CD14-positive monocyte (primary cell): ENCODE measurements at regions not wholly inside any gene's neighbourhood (a gene's known extent, or its start where the extent isn't known, plus 50 kb on each side); places are given as distances from the start of the nearest gene placed in this dataset.
"Not testable (repeated sequence)": the region's sequence is repeated elsewhere in the genome, so short reads cannot be mapped to it uniquely, and the experiment has no call there.

Experiments used
- DNase-seq, 3 donors: peaks; one replicate each; pipeline ENCODE4 v3.0.0-alpha.2; 2011 to 2022
- H2AFZ ChIP-seq: 2 replicates; pipeline ENCODE4 v1.6.0; 2012; ENCODE audit warnings: mild to moderate bottlenecking, low read depth, low read length, inconsistent platforms; ENCODE audit not compliant: insufficient read depth, poor library complexity, severe bottlenecking
- H3K27ac ChIP-seq, 2 donors: 1 replicate in 1 of 2; 2 replicates in 1 of 2; pipeline ENCODE4 v1.5.1; 2012 to 2013; ENCODE audit warnings: low read length in 2 of 2, control low read depth in 1 of 2, inconsistent platforms in 1 of 2, low read depth in 1 of 2, mild to moderate bottlenecking in 1 of 2
- H3K27me3 ChIP-seq, 2 donors: one replicate each; pipeline versions ENCODE4 v1.6.0 to v1.6.1; 2011 to 2013; ENCODE audit warnings: low read length in 2 of 2; ENCODE audit not compliant: control insufficient read depth in 2 of 2, insufficient read depth in 2 of 2
- H3K36me3 ChIP-seq, 2 donors: replicated peaks in 1 of 2; 1 replicate in 1 of 2; 2 replicates in 1 of 2; pipeline versions ENCODE4 v1.5.1 to v1.6.1; 2012 to 2013; ENCODE audit warnings: low read length in 2 of 2, control low read depth in 1 of 2, inconsistent platforms in 1 of 2, mild to moderate bottlenecking in 1 of 2; ENCODE audit not compliant: insufficient read depth in 2 of 2, control insufficient read depth in 1 of 2
- H3K4me1 ChIP-seq, 2 donors: 1 replicate in 1 of 2; 2 replicates in 1 of 2; pipeline versions ENCODE4 v1.5.1 to v1.6.1; 2012 to 2013; ENCODE audit warnings: low read length in 2 of 2, control low read depth in 1 of 2, inconsistent platforms in 1 of 2, mild to moderate bottlenecking in 1 of 2, moderate library complexity in 1 of 2; ENCODE audit not compliant: insufficient read depth in 2 of 2, control insufficient read depth in 1 of 2
- H3K4me2 ChIP-seq: replicated peaks from 2 replicates; pipeline ENCODE3; 2012; ENCODE audit warnings: low read length, moderate library complexity, mild to moderate bottlenecking; ENCODE audit not compliant: poor library complexity, severe bottlenecking; ENCODE audit errors: extremely low read depth
- H3K4me3 ChIP-seq, 3 experiments: fragments of 200-600 bp in 1 of 3; sonication (generic) in 1 of 3; replicated peaks in 1 of 3; 1 replicate in 2 of 3; 2 replicates in 1 of 3; pipeline ENCODE4 v1.5.1; 2011 to 2013; ENCODE audit warnings: low read length in 3 of 3, mild to moderate bottlenecking in 3 of 3, control low read depth in 2 of 3, low read depth in 2 of 3, inconsistent platforms in 1 of 3, moderate library complexity in 1 of 3
- H3K79me2 ChIP-seq: 2 replicates; pipeline ENCODE4 v1.6.0; 2012; ENCODE audit warnings: mild to moderate bottlenecking, control low read depth, inconsistent platforms, low read length, moderate library complexity; ENCODE audit not compliant: insufficient read depth
- H3K9ac ChIP-seq: 2 replicates; pipeline ENCODE4 v1.6.0; 2017; ENCODE audit warnings: low read length, mild to moderate bottlenecking; ENCODE audit not compliant: insufficient read depth, poor library complexity, severe bottlenecking
- H3K9me3 ChIP-seq, 2 donors: replicated peaks in 1 of 2; 1 replicate in 1 of 2; 2 replicates in 1 of 2; pipeline versions ENCODE4 v1.5.1 to v1.6.1; 2012 to 2013; ENCODE audit warnings: low read length in 2 of 2, control low read depth in 1 of 2; ENCODE audit not compliant: control insufficient read depth in 1 of 2, insufficient read depth in 1 of 2
- H4K20me1 ChIP-seq: 2 replicates; pipeline ENCODE4 v1.6.0; 2012; ENCODE audit warnings: mild to moderate bottlenecking, low read length, control low read depth, moderate library complexity; ENCODE audit not compliant: insufficient read depth
- H3K27ac Mint-ChIP-seq, 7 donors: one replicate each; pipeline ENCODE4 v1.8.0; 2020; ENCODE audit warnings: mild to moderate bottlenecking in 7 of 7, mixed read lengths in 7 of 7, moderate library complexity in 6 of 7, inconsistent platforms in 2 of 7
- H3K27me3 Mint-ChIP-seq, 3 donors: one replicate each; pipeline ENCODE4 v1.8.0; 2021 to 2022; ENCODE audit warnings: low read depth in 3 of 3, mild to moderate bottlenecking in 3 of 3, mixed read lengths in 3 of 3, moderate library complexity in 3 of 3, inconsistent platforms in 1 of 3
- H3K36me3 Mint-ChIP-seq, 2 donors: one replicate each; pipeline ENCODE4 v1.8.0; 2020; ENCODE audit warnings: mixed read lengths in 2 of 2, inconsistent platforms in 1 of 2, mild to moderate bottlenecking in 1 of 2
- H3K4me1 Mint-ChIP-seq: one replicate; pipeline ENCODE4 v1.8.0; 2020; ENCODE audit warnings: mild to moderate bottlenecking, mixed read lengths
- H3K4me3 Mint-ChIP-seq, 2 donors: one replicate each; pipeline ENCODE4 v1.8.0; 2020; ENCODE audit warnings: mild to moderate bottlenecking in 2 of 2, mixed read lengths in 2 of 2, moderate library complexity in 1 of 2
- H3K9me3 Mint-ChIP-seq, 7 donors: one replicate each; pipeline ENCODE4 v1.8.0; 2020 to 2022; ENCODE audit warnings: mixed read lengths in 7 of 7, mild to moderate bottlenecking in 6 of 7, moderate library complexity in 6 of 7, inconsistent platforms in 2 of 7
- WGBS: methylation state at CpG from one replicate; pipeline ENCODE4 v1.1.5; 2013; ENCODE audit warnings: missing lambda C conversion rate; ENCODE audit not compliant: insufficient coverage; 5-methylcytosine and 5-hydroxymethylcytosine counted together
- intact Hi-C, 2 donors: fragments of 100-400 bp; cut with micrococcal nuclease; formaldehyde crosslinking; loops; one replicate each; pipeline versions ENCODE4 v1.15.0 to v1.15.1; 2023
- TF ChIP-seq, protein P1 (sequence below): fragments of 200-600 bp; IDR thresholded peaks from one replicate; pipeline ENCODE4 v1.8.0; 2022; ENCODE audit warnings: antibody characterized with exemption, mild to moderate bottlenecking

DNA sequence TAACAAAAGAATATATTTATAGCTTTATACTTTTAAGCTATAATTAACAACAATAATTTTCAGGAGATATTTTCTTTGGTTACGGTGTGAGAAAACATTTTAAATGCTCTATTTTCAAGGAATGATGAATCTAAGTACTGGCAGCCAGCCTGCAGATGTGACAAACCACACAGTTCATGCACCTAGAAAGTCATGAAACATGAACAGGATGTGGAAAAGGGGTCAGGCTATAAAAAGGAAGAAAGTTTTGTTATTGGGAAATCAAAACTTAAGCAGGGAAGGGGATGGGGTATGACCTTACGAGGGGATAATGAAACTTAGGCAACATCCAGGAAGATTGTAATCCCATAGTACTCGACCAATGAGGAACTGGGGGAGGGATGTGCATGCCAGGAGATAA is 508.7 kb upstream of the GRAMD2B start:
- Histone ChIP-seq H3K27ac (no peak overlapping the region), H3K27me3 (no peaks in the 10 kb centered on the region), H3K4me1 (no peaks in the 10 kb centered on the region), H3K79me2 (no peaks in the 10 kb centered on the region), H4K20me1 (no peaks in the 10 kb centered on the region), H3K4me3 (no peak overlapping the region), H2AFZ (no peak overlapping the region), H3K9me3 (peaks cover 28 to 48% of the 10 kb centered on the region in 2 donors), H3K4me2 (no peak overlapping the region), H3K36me3 (no peaks in the 10 kb centered on the region), H3K9ac (no peak overlapping the region)
- WGBS, result no CpG with 5 or more reads among the region's 3 CpGs
- Mint-ChIP-seq H3K9me3 (peaks cover 10 to 20% (median 13%) of the 10 kb centered on the region in 7 donors), H3K4me1 (no peaks in the 10 kb centered on the region), H3K27ac (no peak overlapping the region), H3K4me3 (no peak overlapping the region), H3K36me3 (no peaks in the 10 kb centered on the region), H3K27me3 (no peaks in the 10 kb centered on the region)
- TF ChIP-seq, protein P1, sequence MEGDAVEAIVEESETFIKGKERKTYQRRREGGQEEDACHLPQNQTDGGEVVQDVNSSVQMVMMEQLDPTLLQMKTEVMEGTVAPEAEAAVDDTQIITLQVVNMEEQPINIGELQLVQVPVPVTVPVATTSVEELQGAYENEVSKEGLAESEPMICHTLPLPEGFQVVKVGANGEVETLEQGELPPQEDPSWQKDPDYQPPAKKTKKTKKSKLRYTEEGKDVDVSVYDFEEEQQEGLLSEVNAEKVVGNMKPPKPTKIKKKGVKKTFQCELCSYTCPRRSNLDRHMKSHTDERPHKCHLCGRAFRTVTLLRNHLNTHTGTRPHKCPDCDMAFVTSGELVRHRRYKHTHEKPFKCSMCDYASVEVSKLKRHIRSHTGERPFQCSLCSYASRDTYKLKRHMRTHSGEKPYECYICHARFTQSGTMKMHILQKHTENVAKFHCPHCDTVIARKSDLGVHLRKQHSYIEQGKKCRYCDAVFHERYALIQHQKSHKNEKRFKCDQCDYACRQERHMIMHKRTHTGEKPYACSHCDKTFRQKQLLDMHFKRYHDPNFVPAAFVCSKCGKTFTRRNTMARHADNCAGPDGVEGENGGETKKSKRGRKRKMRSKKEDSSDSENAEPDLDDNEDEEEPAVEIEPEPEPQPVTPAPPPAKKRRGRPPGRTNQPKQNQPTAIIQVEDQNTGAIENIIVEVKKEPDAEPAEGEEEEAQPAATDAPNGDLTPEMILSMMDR, result no peak
- intact Hi-C loops, result no loop called here
- no peak for DNase-seq

DNA sequence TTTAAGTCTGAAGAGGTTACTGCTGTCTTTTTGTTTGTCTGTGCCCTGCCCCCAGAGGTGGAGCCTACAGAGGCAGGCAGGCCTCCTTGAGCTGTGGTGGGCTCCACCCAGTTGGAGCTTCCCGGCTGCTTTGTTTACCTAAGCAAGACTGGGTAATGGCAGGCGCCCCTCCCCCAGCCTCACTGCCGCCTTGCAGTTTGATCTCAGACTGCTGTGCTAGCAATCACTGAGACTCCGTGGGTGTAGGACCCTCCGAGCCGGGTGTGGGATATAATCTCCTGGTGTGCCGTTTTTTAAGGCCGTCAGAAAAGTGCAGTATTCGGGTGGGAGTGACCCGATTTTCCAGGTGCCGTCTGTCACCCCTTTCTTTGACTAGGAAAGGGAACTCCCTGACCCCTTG is 499.3 kb upstream of the GRAMD2B start:
- H3K9me3 Mint-ChIP-seq, result peaks cover 11 to 30% (median 22%) of the 10 kb centered on the region in 7 donors
- intact Hi-C loops, H3K4me3 Mint-ChIP-seq, DNase-seq, H3K27me3 Mint-ChIP-seq, H3K27ac ChIP-seq, H3K4me3 ChIP-seq, H3K36me3 Mint-ChIP-seq, H3K79me2 ChIP-seq, H3K27ac Mint-ChIP-seq, H3K4me2 ChIP-seq, H3K4me1 ChIP-seq, H3K4me1 Mint-ChIP-seq, H2AFZ ChIP-seq, H4K20me1 ChIP-seq, H3K27me3 ChIP-seq, H3K36me3 ChIP-seq, H3K9ac ChIP-seq: not testable (repeated sequence)
- 83% methylated on average over 6 of the region's 11 CpGs for WGBS
- peaks cover 18 to 40% of the 10 kb centered on the region in 2 donors for H3K9me3 ChIP-seq
